Effector CD4-positive, alpha-beta T cell (primary cell): ENCODE measurements at regions not wholly inside any gene's neighbourhood (a gene's known extent, or its start where the extent isn't known, plus 50 kb on each side); places are given as distances from the start of the nearest gene placed in this dataset.
"Not testable (repeated sequence)": the region's sequence is repeated elsewhere in the genome, so short reads cannot be mapped to it uniquely, and the experiment has no call there.

Experiments
- DNase-seq: peaks from one replicate; pipeline ENCODE4 v3.0.0-alpha.2; 2020

DNA sequence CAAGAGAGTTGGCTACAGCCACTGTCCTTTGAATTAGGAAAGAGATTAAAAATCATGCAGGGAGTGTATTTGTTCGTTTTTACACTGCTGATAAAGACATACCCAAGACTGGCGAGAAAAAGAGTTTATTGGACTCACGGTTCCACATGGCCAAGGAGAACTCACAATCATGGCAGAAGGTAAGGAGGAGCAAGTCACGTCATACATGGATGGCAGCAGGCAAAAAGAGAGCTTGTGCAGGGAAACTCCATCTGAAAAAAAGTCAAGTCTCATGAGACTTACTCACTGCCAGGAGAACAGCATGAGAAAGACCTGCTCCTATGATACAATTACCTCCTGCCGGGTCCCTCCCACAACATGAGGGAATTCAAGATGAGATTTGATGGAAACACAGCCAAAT, 1595.2 kb downstream of the KCNT2 start:
- no peak for DNase-seq

- no peak for DNase-seq
These were observed 1602.9 kb downstream of the KCNT2 start for GRCh38 chr1:195005338-195005737.

DNA sequence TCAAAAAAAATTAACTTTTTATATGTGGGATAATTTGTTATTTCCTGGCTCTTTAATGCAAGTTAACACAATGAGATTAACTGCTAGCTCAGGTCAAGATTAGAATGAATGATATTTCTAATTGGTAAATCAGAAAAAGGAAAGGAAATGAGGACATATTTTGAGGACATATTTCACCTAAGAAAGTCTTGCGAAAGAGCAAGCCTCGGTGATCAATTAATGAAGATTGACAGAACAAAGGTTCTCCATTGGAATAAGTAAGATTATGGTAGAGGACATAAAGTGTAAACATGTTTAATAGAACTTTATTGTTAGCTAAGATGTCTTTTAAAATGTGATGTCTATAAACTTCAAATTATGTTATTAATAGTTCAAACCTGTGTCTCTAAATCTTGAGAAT, 1617.8 kb downstream of the KCNT2 start:
- no peak for DNase-seq

- no peak for DNase-seq
These were observed 1632.3 kb downstream of the KCNT2 start for GRCh38 chr1:194975913-194976312.

DNA sequence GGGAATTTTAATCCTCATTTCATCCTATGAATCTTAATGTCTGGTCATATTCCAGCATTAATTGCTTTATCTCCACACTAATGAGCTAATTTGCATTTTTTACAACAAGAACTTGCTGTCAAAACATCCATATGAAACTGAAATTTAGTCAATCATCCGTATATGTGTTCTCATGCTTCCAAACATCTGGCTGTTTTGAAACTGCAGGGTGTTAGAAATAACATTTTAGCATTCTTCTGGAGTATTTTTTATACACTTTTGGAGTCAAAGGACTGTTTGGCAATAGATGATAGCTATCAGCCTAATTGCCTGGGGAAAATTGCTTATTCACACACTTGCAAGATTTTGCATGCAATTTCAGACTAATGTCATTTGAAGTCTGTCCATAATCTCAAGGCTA, 1639.3 kb downstream of the KCNT2 start:
- no peak for DNase-seq

GRCh38 chr1:194959795-194960194, 1648.4 kb downstream of the KCNT2 start:
- DNase-seq = no peak

DNA sequence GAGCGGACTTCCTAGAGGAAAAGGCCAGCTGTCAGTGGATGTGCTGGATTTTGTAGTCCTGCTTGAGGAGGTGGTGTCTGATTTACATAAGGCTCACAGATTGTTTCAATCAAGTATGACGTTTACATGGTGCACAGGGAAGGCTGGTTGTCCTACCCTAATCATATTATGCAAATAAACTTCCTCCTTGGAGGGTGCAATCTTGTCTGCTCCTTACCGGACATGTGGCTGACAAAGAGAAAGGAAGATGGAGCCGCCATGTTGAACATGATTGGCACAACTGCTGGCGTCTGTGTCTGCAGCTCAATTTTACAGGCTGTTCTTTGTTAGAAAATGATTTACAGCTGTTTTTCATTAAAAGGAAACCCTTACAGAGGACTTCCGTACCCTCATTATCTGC, 1656.1 kb downstream of the KCNT2 start:
- DNase-seq = no peak

GRCh38 chr1:194950584-194950983, 1657.7 kb downstream of the KCNT2 start:
- DNase-seq = no peak

DNA sequence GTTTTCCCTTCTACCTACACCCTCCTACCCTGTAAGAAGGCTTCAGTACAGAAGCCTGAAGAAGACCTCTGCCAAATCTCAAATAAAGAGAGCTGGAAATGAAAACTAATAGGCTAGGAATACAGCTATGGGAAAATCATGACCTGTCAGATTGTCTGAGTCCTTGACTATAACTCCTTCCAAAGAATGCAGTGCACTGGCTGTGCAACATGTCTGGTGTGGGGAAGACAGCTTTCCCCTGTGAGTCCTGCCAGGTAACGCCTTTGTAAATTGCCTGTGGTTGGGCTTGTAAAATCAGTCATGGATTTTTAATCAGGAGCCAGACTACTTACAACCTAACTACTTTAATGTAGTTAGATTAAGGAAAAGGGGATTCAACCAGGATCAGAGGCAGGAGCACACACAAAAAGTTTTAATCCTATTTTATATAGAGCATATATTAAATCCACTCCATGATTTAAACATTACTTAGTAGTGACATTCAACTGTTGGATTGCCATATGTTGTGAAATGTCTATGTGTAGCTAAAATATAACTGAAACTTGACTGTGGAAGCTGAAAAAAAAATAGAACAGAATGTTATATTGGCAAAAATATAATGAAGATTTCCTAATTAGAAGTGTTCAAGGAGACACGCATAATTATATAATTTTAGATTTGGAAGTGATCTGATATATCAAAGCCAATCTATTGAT, 1667.8 kb downstream of the KCNT2 start:
- no peak for DNase-seq

GRCh38 chr1:194935864-194936263, 1672.4 kb downstream of the KCNT2 start:
- no peak for DNase-seq

DNA sequence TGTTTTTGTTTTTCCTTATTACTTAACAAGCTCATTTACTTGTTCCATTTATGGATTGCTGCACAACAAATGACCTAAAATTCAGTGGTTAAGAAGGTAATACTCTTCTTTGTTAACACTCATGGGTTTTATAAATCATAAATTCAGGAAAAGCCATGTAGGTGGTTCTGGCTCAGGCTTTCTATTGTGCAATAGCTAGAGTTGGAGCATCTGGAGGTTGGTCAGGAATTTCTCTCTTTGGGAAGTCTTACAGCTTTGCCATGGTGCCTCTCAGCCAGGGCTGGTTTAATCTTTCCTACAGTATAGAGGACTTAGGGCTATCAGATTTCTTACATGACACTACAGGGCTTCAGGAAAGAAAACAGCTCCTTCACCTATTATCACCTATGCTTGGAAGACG, 1677.1 kb downstream of the KCNT2 start:
- DNase-seq = no peak

DNA sequence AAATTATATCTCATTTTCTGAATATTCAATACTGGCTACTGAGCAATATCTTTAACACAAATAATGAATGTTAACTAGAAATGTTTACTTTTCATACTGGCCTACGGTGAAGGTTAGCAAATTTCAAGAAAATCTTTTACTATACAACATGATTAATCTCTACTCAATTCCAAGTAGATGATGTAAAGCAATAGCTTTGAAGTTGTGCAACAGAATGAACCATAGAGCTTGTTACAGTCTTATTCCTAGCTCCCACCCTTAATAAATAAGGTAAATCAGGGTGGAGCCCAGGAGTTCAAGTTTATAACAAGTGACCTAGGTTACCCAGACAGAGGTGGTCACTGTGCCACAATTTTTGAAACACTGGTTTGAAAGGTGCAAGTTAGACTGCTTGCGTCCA, 1678.1 kb downstream of the KCNT2 start:
- DNase-seq = no peak

DNA sequence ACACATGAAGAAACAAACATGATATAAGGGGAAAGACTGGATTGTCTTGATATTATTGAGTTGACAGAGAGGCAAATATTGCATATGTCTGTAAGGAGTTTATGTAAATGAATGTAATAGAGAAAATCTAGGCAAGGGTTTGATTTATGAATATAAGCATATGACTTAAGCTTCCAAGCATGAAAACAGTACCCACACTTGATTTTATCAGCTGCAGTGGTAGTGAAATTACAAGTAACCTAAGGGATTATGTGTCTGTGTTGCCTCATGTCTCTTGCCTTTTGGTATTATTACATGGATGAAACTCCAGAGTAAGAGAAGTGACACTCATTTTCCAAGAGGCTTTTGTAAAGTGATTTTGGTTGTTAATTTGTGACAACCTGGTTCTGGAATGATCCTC, 1678.9 kb downstream of the KCNT2 start:
- no peak for DNase-seq

DNA sequence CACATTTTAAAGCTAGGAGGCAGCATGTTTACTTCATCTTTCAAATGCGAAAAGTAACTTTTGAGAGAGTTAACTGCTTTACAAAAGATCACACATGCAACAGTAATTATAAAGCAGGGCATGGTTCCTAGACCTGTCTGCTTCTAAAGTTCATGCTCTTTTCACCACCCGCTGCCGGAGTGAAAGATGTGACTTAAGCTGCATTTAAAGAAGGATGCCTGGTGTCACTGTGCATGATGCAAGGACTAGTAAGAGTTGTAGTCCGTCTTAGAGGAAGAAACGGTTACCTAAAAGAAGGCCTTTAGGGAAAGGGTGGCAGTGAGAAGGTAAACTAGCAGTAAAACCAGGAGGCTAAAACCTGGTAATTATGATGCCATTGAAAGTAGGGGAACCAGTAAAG, 1689.1 kb downstream of the KCNT2 start:
- DNase-seq = no peak

GRCh38 chr1:194917769-194918168, 1690.5 kb downstream of the KCNT2 start:
- no peak for DNase-seq

DNA sequence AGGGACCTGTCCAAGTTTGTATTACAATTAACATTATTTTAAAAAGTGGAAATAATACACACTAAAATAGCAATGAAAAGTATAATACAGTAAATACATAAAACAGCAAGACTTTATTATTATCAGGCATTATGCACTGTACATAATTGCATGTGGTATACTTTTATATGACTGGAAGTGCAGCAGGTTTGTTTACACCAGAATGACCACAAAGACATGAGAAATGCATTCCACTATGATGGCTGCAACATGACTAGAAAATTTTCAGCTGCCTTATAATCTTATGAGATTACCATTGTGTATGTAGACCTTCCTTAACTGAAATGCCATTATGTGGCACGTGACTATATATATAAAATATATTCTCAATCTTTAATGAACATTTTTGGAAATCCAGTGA, 1699.6 kb downstream of the KCNT2 start:
- no peak for DNase-seq

GRCh38 chr1:194903524-194903923, 1704.7 kb downstream of the KCNT2 start:
- DNase-seq = no peak

GRCh38 chr1:194889310-194889709, 1702.9 kb upstream of the B3GALT2 start:
- DNase-seq = no peak

DNA sequence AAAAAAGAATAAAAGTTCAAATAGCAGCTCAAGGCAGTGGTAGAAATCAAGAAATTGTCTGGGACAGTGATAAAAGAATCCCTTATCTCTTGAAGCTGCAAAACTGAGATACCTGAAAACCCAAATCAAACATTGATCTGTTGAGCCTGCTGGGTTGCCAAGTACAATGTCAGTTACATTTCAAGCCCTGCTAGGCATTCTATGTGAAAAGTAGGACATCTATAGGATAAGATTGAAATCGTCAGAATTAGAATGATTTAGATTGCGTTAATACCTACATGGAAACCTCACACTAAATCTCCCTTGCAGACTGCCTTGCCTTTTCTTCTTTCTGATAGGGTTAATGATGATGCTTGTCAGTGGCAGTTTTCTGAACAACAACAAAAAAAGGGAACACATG, 1684.4 kb upstream of the B3GALT2 start:
- DNase-seq = no peak

DNA sequence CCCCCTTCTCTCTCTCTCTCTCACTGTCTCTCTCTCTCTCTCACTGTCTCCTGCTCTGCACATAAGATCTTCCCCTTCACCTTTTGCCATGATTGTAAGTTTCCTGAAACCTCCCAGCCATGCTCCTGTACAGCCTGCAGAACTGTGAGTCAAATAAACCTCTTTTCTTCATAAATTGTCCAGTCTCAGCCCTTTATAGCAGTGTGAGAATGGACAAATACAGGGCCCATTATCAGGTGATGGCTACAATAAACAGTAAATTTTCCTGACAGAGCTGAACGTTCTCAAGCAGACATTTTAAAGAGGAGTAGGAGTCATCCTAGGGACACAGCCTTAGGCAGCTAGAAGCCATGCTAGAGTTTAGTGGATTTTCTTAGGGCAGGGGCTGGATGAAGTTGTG, 1679.7 kb upstream of the B3GALT2 start:
- DNase-seq = no peak

DNA sequence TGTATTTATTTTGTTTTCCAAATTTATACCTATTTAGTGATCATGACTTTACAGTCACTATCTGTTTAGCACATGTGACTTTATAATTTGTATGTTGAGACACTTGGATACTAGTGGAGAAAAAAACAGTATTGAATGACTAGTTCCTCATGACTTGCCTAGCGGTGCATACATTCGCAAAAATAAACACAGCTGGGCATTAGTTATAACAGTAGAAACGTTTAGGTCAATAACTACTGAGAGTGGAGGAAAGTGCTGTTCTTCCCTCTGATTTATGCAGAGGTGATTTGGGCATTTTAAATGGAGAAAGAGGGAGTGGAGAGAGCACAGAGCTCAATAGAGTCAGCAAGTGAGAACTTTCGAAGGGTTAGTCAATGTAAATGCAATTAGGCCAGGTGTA, 1679.0 kb upstream of the B3GALT2 start:
- DNase-seq = no peak

GRCh38 chr1:194862129-194862528, 1675.7 kb upstream of the B3GALT2 start:
- DNase-seq = no peak

DNA sequence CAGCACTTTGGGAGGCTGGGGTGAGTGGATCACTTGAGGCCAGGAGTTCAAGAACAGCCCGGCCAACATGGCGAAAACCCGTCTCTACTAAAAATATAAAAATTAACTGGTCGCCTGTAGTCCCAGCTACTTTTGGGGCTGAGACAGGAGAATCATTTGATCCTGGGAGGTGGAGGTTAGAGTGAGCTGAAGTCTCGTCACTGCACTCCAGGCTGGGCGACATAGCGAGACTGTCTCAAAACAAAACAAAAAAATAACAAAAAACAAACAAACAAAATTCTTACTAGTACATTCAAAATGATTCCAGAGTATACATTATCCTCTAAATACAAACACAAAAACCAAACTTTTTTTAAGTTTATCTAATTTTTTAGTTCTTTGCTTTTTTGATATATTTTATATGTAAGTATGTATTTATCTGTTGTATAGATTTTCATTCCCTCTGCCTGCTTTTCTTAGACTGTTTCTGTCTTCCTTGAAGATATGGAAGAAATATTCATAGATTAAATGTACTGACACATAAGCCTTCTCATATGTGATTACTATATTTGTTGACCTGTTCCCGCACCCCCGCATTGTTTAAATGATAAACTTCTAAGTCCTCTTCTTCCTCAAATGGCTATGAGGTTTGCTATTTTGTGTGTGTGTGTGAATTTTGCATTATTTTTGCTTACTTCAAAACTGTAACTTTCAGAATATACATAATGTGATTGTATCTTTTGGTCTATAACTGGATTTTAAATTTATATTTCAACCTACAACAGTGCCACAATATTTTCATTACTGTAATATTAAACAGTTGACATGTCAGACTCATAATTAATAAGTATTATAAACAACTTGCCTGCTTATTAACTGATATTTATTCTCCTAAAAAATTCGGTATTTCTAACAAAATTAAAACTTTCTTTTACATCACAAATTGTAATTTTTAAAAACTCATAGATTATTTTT, 1674.1 kb upstream of the B3GALT2 start:
- no peak for DNase-seq

DNA sequence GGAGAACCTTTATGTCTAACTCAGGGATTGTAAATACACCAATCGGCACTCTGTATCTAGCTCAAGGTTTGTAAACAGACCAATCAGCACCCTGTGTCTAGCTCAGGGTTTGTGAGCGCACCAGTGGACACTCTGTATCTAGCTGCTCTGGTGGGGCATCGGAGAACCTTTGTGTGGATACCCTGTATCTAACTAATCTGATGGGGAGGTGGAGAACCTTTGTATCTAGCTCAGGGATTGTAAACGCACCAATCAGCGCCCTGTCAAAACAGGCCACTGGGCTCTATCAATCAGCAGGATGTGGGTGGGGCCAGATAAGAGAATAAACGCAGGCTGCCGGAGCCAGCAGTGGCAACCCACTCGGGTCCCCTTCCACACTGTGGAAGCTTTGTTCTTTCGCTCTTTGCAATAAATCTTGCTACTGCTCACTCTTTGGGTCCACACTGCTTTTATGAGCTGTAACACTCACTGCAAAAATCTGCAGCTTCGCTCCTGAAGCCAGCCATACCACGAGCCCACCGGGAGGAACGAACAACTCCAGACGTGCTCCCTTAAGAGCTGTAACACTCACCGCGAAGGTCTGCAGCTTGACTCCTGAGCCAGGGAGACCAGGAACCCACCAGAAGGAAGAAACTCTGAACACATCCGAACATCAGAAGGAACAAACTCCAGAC, 1673.2 kb upstream of the B3GALT2 start:
- not testable (repeated sequence) for DNase-seq
